ENCODE measurements at regions not wholly inside any gene's neighbourhood (a gene's known extent, or its start where the extent isn't known, plus 50 kb on each side); places are given as distances from the start of the nearest gene placed in this dataset.
"Not testable (repeated sequence)": the region's sequence is repeated elsewhere in the genome, so short reads cannot be mapped to it uniquely, and the experiment has no call there.

GRCh38 chr2:12024197-12024907 is 277.9 kb downstream of the LPIN1 start:
- TF ChIP-seq CTCF (IDR thresholded peaks at IDR 0.05); EZH2 (IDR thresholded peaks at IDR 0.05; ENCODE audit: borderline replicate concordance, insufficient read depth, low read depth, low read length, poor library complexity, severe bottlenecking): not testable (repeated sequence)

All from B cell (primary cell).